HG03575 (cell line): ENCODE measurements at regions not wholly inside any gene's neighbourhood (a gene's known extent, or its start where the extent isn't known, plus 50 kb on each side); places are given as distances from the start of the nearest gene placed in this dataset.

Experiments used
- ATAC-seq: cut with Tn5 transposase; IDR thresholded peaks from one replicate; pipeline ENCODE4 v1.9.1; 2021; ENCODE audit not compliant: unreplicated experiment, insufficient number of reproducible peaks, low FRiP score; ENCODE audit errors: extremely low read depth

DNA sequence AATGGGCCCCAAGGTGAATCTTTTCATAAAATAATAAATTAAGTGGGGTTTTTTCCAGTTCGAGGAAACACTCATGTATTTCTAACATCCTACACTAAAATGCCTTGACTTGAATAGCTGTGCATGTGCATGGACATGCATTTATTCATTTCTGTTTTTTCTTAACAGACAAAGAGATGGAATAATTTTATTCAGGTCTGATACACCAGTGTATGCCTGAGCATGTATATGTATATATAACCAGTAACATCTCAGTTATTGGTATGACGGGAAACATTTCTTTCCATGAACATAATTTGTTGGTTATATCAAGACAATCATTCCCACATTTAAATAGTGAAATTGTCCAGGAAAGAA lies 468.7 kb upstream of the TNP1 start:
- no peak for ATAC-seq

- no peak for ATAC-seq
These were observed 468.2 kb upstream of the TNP1 start for GRCh38 chr2:217327953-217328621.

- no peak for ATAC-seq
These were observed 466.6 kb upstream of the TNP1 start for GRCh38 chr2:217326238-217327022.

DNA sequence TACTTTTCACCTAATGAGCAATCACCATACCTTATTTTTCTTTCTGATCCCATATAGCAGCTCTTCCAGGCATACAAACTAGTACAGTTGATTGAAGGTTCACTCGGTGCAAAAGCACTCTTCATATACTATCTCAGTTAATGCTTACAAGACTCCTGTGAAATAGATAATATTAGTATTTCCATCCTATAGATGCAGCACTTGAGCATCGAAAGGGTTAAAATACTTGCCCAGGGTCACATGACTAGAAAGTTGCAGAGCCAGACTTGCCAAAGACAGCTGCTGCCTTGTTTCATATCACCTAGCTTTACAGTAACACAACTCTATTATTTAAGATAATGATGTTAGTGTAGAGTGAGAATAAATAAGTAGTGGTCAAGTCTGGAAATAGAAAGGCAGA lies 466.0 kb upstream of the TNP1 start:
- ATAC-seq: no peak

- ATAC-seq: no peak
These were observed 465.4 kb upstream of the TNP1 start for GRCh38 chr2:217325251-217325650.

- no peak for ATAC-seq
These were observed 456.9 kb upstream of the TNP1 start for GRCh38 chr2:217316743-217317142.

- ATAC-seq: no peak
These were observed 454.2 kb upstream of the TNP1 start for GRCh38 chr2:217314021-217314460.

DNA sequence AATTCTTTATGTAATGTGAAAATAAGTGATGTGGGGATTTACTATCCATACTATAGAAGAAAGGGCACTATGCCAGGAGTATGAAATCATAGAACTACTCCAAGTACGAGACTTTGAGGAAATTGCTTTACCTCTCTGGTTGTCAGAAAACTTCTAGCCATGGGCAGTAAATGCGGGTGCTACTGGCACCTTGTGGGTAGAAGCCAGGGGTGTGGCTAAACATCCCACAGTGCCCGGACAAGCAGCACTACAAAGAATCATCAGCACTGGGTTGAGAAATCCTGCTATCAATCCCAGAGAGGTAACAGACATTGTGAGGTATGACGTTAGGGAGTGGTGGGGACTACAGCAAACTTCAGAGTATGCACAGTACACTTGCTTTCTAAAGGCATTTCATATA lies 453.5 kb upstream of the TNP1 start:
- ATAC-seq: no peak

GRCh38 chr2:217309056-217309455 lies 449.2 kb upstream of the TNP1 start:
- ATAC-seq: no peak

DNA sequence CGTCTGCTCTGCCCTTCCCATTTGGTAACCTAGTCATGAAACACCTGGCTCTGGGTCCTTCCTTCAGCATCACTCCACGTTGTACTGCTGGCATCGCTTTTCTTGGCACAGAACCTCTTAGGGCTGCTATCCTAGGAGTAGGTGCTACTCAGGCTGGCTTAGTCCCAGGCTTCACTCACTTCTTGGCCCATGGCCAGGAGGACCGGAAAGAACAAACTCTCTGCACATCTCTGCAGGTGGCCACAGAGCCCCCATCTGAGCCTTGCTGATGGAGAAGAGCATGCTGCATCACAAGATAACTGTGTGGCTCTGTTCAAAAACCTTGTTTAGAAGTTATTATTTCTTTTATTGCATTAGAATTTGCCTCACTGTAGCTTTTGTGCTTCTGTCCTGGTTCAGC lies 447.2 kb upstream of the TNP1 start:
- no peak for ATAC-seq

GRCh38 chr2:217305882-217306281 lies 446.0 kb upstream of the TNP1 start:
- ATAC-seq: no peak

GRCh38 chr2:217304582-217304981 lies 444.7 kb upstream of the TNP1 start:
- ATAC-seq: no peak

DNA sequence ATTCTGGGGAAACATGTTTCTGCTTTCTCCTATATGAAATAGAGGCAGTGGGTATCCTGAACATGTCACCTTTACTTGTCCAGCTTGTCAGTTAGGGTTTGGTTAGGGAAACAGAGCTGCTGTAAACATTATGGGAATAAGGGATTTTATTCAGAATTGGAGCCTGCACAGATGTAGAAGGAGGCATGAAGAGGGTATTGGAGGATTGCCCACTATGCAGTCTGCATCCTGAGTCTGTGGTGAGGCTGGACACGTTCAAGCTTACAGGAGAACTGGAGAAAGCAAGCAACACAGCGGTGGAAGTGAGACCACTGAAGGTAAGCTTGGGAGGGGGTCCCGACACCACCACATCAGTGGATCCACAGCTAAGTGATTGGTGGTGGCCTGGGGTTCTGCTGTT lies 443.0 kb upstream of the TNP1 start:
- ATAC-seq: no peak

GRCh38 chr2:217301142-217301925 lies 441.5 kb upstream of the TNP1 start:
- ATAC-seq: no peak

DNA sequence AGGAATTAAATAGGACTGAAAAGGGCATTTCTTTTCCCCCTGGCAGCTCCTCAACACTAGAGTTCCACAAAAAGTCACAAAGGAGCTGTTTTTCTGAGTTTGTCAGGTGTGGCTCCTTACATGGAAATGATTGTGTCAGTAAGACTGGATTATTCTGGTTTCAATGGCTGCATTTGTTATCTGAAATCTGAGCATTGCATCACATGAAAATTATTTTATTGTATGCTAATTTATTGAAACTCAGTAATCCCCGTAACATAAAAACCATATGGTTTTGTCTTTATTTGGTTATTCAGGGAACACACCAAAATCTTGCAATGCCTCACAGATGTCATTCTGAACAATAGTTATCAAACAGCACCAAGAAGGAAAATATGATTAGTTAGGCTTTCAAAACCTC lies 439.7 kb upstream of the TNP1 start:
- no peak for ATAC-seq

GRCh38 chr2:217297096-217297495 lies 437.2 kb upstream of the TNP1 start:
- ATAC-seq: no peak

- no peak for ATAC-seq
These were observed 435.0 kb upstream of the TNP1 start for GRCh38 chr2:217294818-217295217.

GRCh38 chr2:217294211-217294610 lies 434.3 kb upstream of the TNP1 start:
- no peak for ATAC-seq

GRCh38 chr2:217293607-217294006 lies 433.7 kb upstream of the TNP1 start:
- ATAC-seq: no peak

DNA sequence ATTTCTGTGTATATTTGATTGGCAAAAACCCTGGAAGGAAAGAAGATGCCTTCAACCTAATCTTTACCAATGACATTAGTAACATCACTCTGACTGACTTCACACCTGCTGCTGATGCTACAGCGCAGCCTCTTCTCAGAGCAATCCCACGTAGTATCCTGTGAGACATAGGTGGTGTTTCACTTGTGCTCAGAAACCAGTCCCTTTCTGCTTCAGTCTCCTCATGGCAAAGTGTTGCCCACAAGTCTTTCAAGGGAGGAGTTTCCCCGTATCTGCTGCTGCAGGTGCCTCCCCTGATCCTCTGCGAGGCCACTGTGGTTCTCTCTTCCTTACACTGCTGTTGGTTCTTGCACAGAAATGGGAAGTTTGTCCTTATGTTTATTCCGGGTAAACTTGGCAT lies 433.2 kb upstream of the TNP1 start:
- no peak for ATAC-seq
